Ovary (tissue), 3 donors: ENCODE measurements at regions not wholly inside any gene's neighbourhood (a gene's known extent, or its start where the extent isn't known, plus 50 kb on each side); places are given as distances from the start of the nearest gene placed in this dataset.

Experiments used
- EP300 ChIP-seq: sonication (generic); formaldehyde crosslinking; IDR thresholded peaks from one replicate; pipeline ENCODE4 v1.6.1; 2017; ENCODE audit warnings: antibody characterized with exemption
- POLR2A ChIP-seq: fragments of 450-650 bp; IDR thresholded peaks from one replicate; pipeline ENCODE4 v1.6.1; 2017; ENCODE audit warnings: antibody characterized with exemption, mild to moderate bottlenecking, moderate library complexity
- TF ChIP-seq, protein P1 (sequence below), 3 donors: fragments of 450-650 bp in 2 of 3; fragments of 200-600 bp in 1 of 3; IDR thresholded peaks; one replicate each; pipeline versions ENCODE4 v1.5.1 to v1.8.0; 2016 to 2022; ENCODE audit warnings: antibody characterized with exemption in 3 of 3, mild to moderate bottlenecking in 1 of 3
- donor health status: DM: no; HTN: no; CAD: no.

- TF ChIP-seq EP300, result no peak
- TF ChIP-seq, protein P1, sequence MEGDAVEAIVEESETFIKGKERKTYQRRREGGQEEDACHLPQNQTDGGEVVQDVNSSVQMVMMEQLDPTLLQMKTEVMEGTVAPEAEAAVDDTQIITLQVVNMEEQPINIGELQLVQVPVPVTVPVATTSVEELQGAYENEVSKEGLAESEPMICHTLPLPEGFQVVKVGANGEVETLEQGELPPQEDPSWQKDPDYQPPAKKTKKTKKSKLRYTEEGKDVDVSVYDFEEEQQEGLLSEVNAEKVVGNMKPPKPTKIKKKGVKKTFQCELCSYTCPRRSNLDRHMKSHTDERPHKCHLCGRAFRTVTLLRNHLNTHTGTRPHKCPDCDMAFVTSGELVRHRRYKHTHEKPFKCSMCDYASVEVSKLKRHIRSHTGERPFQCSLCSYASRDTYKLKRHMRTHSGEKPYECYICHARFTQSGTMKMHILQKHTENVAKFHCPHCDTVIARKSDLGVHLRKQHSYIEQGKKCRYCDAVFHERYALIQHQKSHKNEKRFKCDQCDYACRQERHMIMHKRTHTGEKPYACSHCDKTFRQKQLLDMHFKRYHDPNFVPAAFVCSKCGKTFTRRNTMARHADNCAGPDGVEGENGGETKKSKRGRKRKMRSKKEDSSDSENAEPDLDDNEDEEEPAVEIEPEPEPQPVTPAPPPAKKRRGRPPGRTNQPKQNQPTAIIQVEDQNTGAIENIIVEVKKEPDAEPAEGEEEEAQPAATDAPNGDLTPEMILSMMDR (IDR thresholded peaks at IDR 0.05), result no peak
- no peak for TF ChIP-seq POLR2A
Observed at GRCh38 chr11:109303342-109303741, 118.6 kb upstream of the C11orf87 start.
